ENCODE measurements at regions not wholly inside any gene's neighbourhood (a gene's known extent, or its start where the extent isn't known, plus 50 kb on each side); places are given as distances from the start of the nearest gene placed in this dataset.

DNA sequence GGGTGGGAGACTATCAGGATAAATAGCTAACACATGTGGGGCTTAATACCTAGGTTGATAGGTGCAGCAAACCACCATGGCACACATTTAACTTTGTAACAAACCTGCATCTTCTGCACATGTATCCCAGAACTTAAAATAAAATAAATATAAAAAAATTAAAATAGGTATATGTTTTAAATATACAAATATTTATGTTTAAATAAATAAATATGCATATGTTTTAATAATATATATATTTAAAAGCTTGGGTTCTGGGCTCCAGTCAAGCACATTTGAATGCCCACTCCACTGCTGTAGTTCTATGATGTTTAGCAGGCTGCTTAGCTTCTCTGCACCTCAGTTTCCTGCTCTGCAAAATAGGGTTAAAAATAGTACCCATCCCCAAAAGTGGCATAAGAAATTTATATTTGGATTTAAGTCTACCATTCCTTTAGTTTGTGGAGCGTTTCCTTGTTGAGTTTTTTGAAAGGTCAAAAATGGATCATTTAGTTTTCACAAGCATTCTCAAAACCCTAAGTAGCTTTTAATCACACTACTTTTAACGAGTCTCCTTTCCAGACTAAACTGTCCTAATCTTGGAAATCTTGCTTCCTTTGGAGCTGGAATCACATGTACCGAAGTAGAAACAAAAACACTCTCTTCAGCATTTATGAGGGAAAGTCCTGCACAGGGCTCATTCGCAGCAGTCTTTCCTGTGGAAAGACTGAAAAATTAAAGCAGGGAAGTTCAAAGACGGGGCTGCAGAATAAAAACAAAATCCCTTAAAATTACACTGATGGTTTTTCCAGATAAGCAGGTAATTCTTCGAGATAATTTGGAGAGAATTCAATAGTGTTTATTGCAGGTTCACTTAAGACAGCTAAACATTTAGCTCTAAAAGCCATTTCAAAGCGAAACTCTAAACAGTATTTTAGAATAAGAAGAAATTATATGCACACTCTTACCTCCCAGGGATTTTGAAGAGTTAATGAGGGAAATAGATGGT, 111.7 kb upstream of the LYZL1 start:
- ChIA-PET CTCF (no interaction called here), POLR2A (no interaction called here)

DNA sequence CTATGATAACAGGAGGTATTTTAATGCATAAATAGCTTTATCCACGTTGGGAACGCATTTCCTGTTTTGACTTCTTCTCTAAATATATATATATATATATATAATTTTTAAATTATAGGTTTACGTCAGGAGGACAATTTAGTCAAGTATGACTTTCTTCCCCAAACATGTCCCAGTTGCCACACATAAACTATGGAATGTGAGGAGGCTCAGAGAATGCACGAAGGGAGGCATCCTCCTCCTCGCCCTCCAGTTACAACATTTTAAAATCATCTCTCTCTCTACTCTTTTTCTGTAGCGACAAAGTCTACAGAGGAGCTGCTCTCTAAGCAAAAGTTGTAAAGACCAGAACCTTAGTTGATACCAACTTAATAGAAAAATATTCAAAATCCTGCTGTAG, 106.9 kb upstream of the LYZL1 start:
- CTCF ChIA-PET, result no interaction called here

DNA sequence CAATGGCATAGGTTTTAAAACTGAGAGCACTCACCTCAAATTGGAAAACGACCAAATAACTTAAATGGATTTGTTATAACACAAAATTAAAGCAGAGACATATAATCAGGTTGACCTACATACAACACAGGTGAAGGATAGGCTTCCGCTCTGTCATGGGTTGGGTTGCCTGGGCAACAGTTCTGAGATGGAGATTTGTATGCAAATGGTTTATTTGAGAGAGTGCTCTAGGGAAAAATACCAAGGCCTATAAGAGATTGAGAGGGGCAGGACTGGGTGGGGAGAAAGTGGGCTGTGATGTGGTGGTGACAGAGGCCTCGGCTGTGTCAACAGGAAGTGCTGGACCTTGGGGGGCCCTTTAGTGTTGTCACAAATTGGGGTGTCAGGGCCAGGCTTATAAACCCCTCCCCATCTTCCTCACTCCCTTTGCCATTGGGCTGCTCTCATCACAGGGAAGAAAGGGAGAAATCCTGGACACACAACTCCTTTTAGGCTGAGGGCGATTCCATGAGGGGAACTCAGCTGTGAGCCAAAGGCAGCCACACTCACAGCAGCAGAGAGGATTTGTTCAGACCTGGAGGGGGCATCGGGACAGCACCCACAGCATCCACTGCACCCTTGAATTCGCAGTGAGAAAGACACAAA, 105.4 kb upstream of the LYZL1 start:
- ChIA-PET CTCF (no interaction called here), POLR2A (no interaction called here)

More for the DNA sequence above, 106.9 kb upstream of the LYZL1 start:
- POLR2A ChIA-PET, result no interaction called here

DNA sequence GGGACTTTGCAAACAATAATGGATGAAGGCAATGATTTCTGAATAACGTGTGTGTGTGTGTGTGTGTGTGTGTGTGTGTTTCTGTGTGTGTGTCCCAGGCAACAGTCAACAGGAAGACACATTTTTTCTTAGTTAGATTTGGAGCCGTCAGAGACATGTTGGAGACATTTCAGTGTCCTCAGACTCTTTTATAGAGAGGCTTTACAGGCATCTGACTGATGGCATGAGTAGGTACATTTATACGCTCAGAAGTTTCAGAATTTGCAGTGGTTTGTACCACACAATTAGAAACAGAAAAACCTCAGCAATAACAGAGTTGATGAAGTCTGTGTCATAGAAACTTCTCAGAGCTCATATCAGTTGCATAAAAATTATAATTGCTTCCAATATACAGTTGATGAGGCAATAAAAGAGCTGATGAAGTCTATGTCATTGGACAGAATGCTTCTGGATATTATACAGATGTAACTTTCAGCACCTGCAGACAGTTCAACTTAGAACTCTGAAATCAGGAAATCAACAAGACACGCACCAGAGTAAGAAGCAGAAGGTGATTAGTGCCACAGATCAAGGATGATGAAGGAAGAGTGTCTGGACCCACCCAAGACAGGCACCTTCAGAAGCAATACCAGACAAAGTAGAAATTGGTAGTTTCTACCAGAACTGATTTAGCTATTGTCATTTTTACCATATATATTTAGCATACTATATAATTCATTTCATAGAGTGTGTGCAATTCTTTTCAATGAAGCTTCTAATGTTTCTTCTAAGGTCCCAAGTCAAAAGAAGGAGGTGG, 104.5 kb upstream of the LYZL1 start:
- ChIA-PET CTCF (no interaction called here), POLR2A (no interaction called here)

DNA sequence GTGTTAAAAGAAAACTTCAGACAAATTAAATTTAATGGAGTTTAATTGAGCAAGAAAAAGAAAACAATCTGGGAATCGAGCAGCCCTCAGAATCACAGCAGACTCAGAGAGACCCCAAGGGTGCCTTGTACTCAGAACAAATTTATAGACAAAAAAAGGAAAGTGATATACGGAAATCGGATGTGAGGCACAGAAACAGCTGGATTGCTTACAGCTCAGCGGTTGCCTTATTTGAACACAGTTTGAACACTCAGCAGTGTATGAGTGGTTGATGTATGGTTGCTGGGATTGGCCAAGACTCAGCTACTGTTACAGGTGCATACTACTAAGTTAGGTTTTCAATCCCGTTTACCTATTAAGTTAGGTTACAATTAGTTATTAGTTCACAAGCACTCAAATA, 103.8 kb upstream of the LYZL1 start:
- ChIA-PET CTCF (no interaction called here), POLR2A (no interaction called here)

DNA sequence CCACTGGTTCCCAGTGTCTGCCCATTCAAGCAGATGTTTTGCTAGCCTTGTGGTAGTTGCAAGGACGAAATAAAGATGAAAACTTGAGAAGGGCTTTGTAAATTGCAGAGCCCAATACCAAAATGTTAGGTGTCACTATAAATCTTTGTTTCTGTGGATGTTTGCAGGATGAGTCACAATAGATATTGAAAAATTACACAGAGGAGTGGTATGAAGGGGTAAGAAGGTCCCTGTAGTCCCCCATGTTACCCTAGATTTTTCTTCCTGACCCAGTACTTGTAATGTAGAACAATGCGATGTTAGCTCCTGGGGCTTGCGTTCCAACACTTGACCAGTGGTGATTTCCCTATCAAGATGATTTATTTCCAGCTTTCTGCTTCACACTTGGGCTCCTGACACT, 102.6 kb upstream of the LYZL1 start:
- POLR2A ChIA-PET, result no interaction called here
- CTCF ChIA-PET, result no interaction called here

DNA sequence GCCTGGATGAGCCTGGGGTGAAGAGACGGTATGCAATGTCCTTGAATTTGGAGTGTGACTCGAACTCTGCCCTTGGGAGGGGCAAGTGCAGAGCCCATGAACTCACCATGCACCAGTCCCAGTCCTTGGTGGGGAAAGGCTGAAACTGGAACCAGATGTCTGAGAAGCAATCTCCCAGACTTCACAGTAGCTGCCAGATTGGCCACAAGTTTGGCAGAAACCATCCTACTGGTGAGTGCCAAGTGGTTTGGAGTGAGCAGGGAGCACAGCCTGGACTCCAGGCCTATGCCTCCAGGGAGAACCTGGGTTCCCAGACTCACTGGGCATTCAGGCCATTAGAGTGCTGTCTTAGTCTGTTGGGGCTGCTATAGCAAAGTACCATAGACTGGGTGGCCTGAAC, 99.6 kb upstream of the LYZL1 start:
- ChIA-PET POLR2A (no interaction called here), CTCF (no interaction called here)

DNA sequence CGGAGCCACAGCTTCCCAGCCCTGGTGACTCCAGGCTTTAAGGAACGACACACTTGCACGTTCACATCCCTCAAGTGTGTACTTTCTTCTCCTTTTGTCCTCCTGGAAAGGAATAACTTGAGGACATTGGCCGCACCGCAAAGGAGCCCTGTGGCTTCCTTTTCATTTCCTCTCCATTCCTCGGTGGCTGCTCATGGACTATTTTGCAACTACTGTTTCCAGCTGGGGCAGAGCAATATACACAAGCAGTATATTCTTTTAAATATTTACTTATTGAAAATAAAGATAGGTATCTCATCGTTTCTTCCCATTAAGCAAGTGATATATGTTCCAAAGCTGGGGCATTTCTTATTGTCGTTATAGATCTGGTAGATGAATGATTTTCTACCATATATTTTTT, 97.2 kb upstream of the LYZL1 start:
- CTCF ChIA-PET, result no interaction called here

DNA sequence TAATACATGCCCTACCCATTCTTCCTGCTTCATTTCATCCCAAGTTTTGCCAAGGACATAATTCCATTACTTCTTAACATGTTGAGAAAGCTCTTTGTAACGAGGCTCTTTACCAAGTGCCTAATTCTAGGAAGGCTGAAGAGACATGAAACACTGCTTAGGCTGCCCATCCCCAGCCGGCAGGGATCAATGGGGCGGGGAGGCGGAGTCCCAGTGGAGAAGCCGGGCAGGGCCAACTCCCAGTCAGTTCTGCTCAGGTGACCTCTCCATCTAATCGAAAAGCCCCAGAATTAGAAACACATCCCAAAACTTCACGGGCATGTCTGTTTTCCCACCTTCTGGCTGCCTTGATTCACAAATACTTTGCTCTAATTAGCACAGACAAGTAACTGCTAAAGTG, 89.5 kb upstream of the LYZL1 start:
- ChIA-PET CTCF (no interaction called here), POLR2A (no interaction called here)

More for the DNA sequence above, 97.2 kb upstream of the LYZL1 start:
- POLR2A ChIA-PET, result no interaction called here

DNA sequence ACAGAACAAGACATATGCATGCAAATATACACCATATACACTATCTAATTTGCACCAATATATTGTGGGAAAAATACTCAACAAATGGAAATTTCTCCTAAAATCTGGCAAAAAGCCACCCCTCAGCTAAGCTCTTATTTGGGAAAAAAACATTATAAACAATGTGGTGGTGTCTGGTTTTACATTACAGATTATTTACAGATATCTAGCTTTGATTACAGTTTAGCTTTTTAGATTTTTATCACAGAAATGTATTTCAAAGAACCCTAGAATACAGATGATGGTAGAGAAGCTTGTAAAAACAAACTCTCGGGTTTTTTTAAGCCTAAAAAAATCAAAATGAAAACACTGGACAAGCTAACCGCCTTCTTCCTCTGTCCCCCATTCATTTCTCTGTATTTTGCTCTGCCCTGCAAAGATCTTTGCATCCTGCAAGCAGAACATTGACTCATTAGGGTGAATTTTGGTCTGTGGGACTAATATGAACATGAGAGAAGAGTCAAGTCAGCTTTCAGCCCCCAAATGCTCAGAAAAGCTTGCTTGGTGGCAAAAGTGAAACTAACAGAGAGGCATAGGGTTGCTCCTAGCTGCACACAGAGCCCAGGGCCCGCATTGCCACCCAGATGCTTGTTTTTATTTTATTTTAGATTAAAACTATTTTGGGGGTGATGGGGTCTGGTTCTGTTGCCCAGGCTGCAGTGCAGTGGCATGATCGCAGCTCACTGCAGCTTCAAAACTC, 88.8 kb upstream of the LYZL1 start:
- POLR2A ChIA-PET, result no interaction called here
- CTCF ChIA-PET, result no interaction called here

DNA sequence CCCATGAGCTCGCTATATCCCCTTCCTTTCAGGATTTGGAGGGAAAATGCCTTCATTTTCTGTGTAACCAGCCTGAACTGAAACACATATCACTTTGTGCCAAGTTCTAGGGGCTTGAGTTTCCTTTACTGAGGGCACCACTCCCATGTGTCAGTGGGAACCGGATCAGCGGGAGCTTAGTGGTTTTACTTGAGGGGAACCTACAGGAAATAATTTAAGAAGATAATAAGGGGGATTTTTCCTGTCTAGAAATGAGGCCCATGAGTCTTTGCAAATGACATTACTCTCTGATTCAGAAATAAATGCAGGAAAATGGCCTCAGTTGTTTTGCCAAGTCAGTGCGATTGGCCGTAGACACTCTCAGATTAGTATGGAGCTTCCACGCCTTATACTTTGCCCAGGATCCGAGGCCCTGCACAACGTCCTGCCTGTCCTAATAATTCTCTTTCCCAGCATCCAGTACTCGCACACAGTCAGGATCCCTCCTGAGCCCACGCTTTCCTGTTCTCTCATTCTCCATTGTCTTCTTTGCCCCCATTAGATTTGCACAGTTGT, 86.4 kb upstream of the LYZL1 start:
- POLR2A ChIA-PET, result no interaction called here

DNA sequence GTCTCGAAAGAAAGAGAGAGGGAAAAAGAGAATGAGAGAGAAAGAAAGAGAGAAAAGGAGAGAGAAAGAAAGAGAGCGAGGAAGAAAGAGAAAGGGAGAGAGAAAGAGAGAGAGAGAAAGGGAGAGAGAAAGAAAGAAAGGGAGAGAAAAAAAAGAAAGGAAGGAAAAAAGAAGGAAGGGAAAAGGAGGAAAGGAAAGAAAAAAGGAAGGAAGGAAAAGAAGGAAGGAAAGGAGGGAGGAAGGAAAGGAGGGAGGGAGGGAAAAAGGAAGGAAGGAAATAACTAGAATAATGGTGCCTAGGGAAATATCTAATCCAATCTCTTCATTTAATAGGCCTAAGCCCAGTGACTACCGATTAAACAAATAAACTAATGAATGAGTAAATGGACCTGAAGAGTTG, 85.4 kb upstream of the LYZL1 start:
- CTCF ChIA-PET, result no interaction called here
- POLR2A ChIA-PET, result no interaction called here

More for the DNA sequence above, 86.4 kb upstream of the LYZL1 start:
- CTCF ChIA-PET, result interaction anchor here (0.6 to 0.7 kb wide), 2 partner anchors 11 to 531 kb away, joined by 3 read pairs; no protein-coding TSS in a partner anchor

DNA sequence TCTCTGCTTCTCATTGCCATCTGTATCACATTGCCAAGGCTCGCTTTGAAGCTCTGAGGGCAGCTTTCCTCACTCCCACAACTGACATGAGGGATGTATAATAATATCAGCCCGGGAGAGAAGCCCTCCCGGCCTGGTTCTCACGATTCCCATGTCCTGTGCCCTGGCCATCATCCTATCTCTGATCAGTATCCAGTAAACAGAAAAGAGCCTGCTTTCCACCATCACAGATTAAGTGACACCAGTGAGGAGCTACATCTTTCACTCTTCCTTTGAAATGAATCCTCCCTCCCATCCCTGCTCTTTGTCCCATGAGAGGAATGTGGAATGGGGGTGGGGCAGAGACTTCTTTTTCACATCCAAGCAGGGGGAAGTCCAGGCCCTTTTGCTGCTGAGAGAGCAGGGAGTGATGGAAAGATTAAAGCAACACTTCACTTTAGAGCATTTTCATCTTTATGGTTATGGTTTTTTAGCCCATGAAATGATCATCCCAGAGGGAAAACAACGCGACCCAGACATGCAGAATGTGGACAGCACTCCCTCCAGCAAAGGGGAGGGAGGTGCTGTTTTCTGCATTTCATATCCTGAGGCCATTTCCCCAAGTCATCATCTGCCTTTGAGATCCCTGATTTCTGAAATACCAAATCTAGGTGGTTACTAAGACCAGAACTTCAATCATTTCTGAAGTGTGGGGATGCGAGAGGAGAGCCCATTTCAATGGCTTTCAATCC, 84.6 kb upstream of the LYZL1 start:
- CTCF ChIA-PET, result no interaction called here

DNA sequence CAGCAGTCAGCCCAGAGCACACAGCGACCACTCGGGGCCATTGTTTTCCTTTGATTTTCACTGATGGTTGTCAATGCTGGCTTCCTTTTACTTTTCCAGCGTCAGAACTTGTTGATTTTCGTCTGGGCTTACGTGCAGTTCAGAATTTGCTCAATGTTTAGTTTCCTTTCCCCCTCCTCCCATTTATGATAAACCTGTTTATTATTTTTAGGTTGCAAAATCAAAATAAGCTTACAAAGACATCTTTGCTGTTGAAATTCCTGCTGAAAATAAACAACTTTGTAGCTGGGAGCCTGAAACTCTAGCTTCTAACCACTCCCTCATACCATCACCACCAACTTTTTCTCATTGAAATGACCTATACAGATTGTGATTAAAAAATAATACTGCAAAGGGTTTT, 83.1 kb upstream of the LYZL1 start:
- ChIA-PET POLR2A (no interaction called here), CTCF (no interaction called here)

More for the DNA sequence above, 84.6 kb upstream of the LYZL1 start:
- POLR2A ChIA-PET, result no interaction called here

DNA sequence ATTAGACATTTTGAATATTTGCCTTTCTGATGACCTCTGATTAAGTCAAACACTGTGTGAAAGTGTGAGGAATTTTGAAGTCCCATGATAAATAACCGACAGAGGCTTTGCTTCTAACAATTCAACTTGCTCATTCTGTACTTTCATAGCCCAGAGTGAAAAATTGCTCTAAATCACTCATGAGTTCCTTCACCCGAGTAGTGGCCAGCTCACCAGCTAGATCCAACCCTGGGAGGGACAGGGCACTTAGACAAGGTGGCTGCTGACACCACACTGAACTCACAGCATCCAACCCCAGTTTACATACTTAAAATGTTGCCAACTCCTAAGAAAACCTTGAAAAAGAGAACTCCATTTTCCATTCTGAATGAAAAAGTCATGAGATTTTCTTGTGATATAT, 80.0 kb upstream of the LYZL1 start:
- ChIA-PET CTCF (no interaction called here), POLR2A (no interaction called here)

DNA sequence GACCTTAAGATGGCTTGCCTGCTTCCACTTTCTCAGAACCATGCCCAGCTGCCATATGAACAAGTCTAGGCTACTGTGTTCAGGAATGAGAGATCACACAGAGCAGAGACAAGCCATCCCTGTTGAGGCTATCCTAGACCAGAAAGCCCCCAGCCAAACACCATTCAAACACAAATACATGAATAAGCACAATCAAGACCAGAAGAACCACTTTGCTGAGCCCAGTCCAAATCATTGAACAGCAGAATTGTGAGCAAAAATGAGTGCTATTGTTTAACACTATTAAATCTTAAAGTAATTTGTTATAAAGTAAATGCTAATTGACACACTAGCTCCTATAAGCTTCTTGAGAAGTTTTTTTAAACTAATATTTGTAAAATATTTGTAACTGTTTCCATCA, 79.0 kb upstream of the LYZL1 start:
- ChIA-PET POLR2A (no interaction called here), CTCF (no interaction called here)

DNA sequence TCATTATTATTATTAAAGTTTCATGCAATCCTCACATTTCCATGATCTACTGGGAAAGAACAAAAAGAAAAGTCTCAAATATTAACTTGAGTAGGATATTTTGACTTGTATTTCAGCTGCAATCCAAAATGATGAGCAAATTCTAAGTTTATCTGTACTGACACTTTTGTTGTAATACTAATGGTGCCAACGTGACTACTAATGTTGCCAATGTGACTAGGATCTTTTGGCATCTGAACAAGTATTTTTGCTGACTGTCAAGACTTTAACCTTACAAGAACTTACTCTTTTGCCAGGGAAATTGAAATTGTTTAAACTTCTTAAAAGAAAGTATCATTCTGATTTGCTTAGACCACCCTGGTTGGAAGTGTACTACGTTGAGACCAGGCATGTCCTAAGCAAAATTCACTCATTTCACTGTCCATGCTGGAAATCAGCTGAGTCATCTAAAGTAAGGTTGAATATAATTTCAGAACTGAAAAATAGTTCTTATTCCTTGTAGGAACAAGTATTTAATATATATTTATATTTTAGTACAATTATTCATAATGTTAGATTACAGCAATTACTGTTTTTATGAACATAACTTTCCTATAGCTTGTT, 78.5 kb upstream of the LYZL1 start:
- ChIA-PET CTCF (no interaction called here), POLR2A (no interaction called here)

DNA sequence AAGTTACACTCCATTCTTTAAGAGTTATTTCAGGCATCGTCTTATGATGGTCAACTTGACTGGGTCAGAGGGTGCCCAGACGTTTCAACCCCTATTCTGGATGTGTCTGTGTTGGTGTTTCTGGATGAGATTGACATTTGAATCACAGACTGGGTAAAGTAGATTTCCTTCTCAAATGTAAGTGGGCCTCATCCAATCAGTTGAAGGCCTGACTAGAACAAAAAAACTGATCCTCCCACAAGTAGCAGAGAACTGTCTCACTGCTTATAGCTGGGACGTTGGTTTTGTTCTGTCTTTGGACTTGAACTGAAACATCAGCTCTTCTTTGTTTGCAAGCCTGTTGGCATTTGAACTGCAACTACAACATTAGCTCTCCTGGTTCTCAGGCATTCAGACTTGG, 76.3 kb upstream of the LYZL1 start:
- CTCF ChIA-PET, result interaction anchor here (0.5 to 0.6 kb wide), 2 partner anchors 10 to 1271 kb away, joined by 3 read pairs; no protein-coding TSS in a partner anchor

DNA sequence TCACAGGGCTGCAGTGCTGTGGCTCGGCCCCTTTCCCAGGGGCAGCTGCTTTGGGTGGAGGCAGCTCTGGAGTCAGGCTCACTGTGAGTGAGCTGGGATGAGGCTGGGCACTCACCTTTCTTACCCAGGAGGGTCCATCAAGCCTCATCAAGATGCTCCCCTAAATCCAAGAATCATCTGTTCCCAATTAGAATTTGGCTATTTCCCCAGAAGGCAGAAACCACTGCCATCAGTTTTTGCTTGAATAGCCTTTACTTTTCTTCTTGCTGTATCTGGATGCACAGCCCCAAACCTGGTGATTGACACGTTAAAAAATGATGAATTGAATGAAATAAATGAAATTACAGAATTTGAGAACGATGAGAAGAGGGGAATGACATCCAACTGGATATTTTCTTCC, 74.3 kb upstream of the LYZL1 start:
- ChIA-PET CTCF (no interaction called here), POLR2A (no interaction called here)

More for the DNA sequence above, 76.3 kb upstream of the LYZL1 start:
- POLR2A ChIA-PET, result no interaction called here
